Neural cell (in vitro differentiated cells): ENCODE measurements at regions not wholly inside any gene's neighbourhood (a gene's known extent, or its start where the extent isn't known, plus 50 kb on each side); places are given as distances from the start of the nearest gene placed in this dataset.
"Not testable (repeated sequence)": the region's sequence is repeated elsewhere in the genome, so short reads cannot be mapped to it uniquely, and the experiment has no call there.

Source experiments
- H2AFZ ChIP-seq: fragments of 200-600, 300-800 bp; sonication (generic), shearing (Covaris generic); 2 replicates; pipeline ENCODE4 v1.6.0; 2014; ENCODE audit warnings: low read depth, mild to moderate bottlenecking, antibody characterized with exemption, low read length, moderate library complexity
- H3F3A ChIP-seq: fragments of 200-600 bp; shearing (Covaris generic); 2 replicates; pipeline ENCODE4 v1.6.1; 2016; ENCODE audit warnings: mild to moderate bottlenecking, moderate library complexity, mixed read lengths, antibody characterized with exemption, low read length; ENCODE audit not compliant: insufficient read depth, poor library complexity, severe bottlenecking
- H3K27ac ChIP-seq: fragments of 200-600, 300-800 bp; sonication (generic), shearing (Covaris generic); 2 replicates; pipeline ENCODE4 v1.5.1; 2014; ENCODE audit warnings: mild to moderate bottlenecking, low read length, moderate library complexity
- H3K27me3 ChIP-seq: fragments of 300-800, 200-600 bp; sonication (generic), shearing (Covaris generic); 2 replicates; pipeline ENCODE4 v1.6.0; 2014; ENCODE audit warnings: mild to moderate bottlenecking, low read depth, low read length, moderate library complexity; ENCODE audit not compliant: insufficient read depth
- H3K36me3 ChIP-seq: fragments of 300-800, 200-600 bp; sonication (generic), shearing (Covaris generic); 2 replicates; pipeline ENCODE4 v1.5.1; 2014; ENCODE audit warnings: mild to moderate bottlenecking, antibody characterized with exemption, low read length, moderate library complexity; ENCODE audit not compliant: insufficient read depth
- H3K4me2 ChIP-seq: fragments of 300-800, 200-600 bp; sonication (generic), shearing (Covaris generic); 2 replicates; pipeline ENCODE4 v1.6.0; 2014; ENCODE audit warnings: mild to moderate bottlenecking, low read length
- H3K4me3 ChIP-seq: fragments of 300-800, 200-600 bp; sonication (generic), shearing (Covaris generic); 2 replicates; pipeline ENCODE4 v1.5.1; 2014; ENCODE audit warnings: mild to moderate bottlenecking, low read length, moderate library complexity
- H3K79me2 ChIP-seq: fragments of 200-600 bp; shearing (Covaris generic); replicated peaks from 2 replicates; pipeline ENCODE4 v1.6.0; 2014; ENCODE audit warnings: mild to moderate bottlenecking, low read length, moderate library complexity; ENCODE audit not compliant: insufficient read depth
- H3K9ac ChIP-seq: fragments of 300-800, 200-600 bp; sonication (generic), shearing (Covaris generic); 2 replicates; pipeline ENCODE4 v1.6.1; 2016; ENCODE audit warnings: mild to moderate bottlenecking, low read length, mixed read lengths
- H3K9me2 ChIP-seq: fragments of 200-600 bp; shearing (Covaris generic); 2 replicates; pipeline ENCODE4 v1.6.1; 2016; ENCODE audit warnings: mild to moderate bottlenecking, low read length, mixed read lengths; ENCODE audit not compliant: insufficient read depth
- H3K9me3 ChIP-seq: fragments of 200-600, 300-800 bp; sonication (generic), shearing (Covaris generic); 2 replicates; pipeline ENCODE4 v1.6.1; 2016; ENCODE audit warnings: mild to moderate bottlenecking, mixed run types, low read length, moderate library complexity, mixed read lengths
- H4K20me1 ChIP-seq: fragments of 200-600 bp; shearing (Covaris generic); 2 replicates; pipeline ENCODE4 v1.6.1; 2016; ENCODE audit warnings: mild to moderate bottlenecking, mixed run types; ENCODE audit not compliant: insufficient read depth
- CTCF ChIP-seq: fragments of 450-650 bp; IDR thresholded peaks from 2 replicates; pipeline ENCODE4 v1.5.1; 2014; ENCODE audit warnings: antibody characterized with exemption, mild to moderate bottlenecking, moderate library complexity; ENCODE audit not compliant: poor library complexity, severe bottlenecking
- EP300 ChIP-seq: fragments of 450-650 bp; conservative IDR thresholded peaks from 2 replicates; pipeline ENCODE4 v1.6.1; 2014; ENCODE audit warnings: antibody characterized with exemption, mild to moderate bottlenecking, moderate library complexity; ENCODE audit not compliant: poor library complexity, severe bottlenecking
- EZH2 ChIP-seq: fragments of 200-600, 300-800 bp; shearing (Covaris generic), sonication (generic); IDR thresholded peaks from 2 replicates; pipeline ENCODE4 v1.6.1; 2014; ENCODE audit warnings: antibody characterized with exemption, low read length, borderline replicate concordance, mild to moderate bottlenecking; ENCODE audit not compliant: insufficient read depth, poor library complexity, severe bottlenecking
- MXI1 ChIP-seq: fragments of 450-650 bp; conservative IDR thresholded peaks from 2 replicates; pipeline ENCODE4 v1.6.1; 2014; ENCODE audit warnings: antibody characterized with exemption, mild to moderate bottlenecking; ENCODE audit not compliant: poor library complexity, severe bottlenecking
- POLR2AphosphoS5 ChIP-seq: IDR thresholded peaks from 2 replicates; pipeline ENCODE4 v1.6.1; 2012
- RAD21 ChIP-seq: fragments of 450-650 bp; conservative IDR thresholded peaks from 2 replicates; pipeline ENCODE4 v1.6.1; 2014; ENCODE audit warnings: antibody characterized with exemption, mild to moderate bottlenecking, moderate library complexity
- REST ChIP-seq: IDR thresholded peaks from 2 replicates; pipeline ENCODE4 v1.6.1; 2012; ENCODE audit warnings: borderline replicate concordance
- SMC3 ChIP-seq: fragments of 450-650 bp; conservative IDR thresholded peaks from 2 replicates; pipeline ENCODE4 v1.6.1; 2014; ENCODE audit warnings: antibody characterized with exemption, mild to moderate bottlenecking, moderate library complexity; ENCODE audit not compliant: poor library complexity
- TAF1 ChIP-seq: IDR thresholded peaks from 2 replicates; pipeline ENCODE4 v1.6.1; 2012; ENCODE audit warnings: low read depth

DNA sequence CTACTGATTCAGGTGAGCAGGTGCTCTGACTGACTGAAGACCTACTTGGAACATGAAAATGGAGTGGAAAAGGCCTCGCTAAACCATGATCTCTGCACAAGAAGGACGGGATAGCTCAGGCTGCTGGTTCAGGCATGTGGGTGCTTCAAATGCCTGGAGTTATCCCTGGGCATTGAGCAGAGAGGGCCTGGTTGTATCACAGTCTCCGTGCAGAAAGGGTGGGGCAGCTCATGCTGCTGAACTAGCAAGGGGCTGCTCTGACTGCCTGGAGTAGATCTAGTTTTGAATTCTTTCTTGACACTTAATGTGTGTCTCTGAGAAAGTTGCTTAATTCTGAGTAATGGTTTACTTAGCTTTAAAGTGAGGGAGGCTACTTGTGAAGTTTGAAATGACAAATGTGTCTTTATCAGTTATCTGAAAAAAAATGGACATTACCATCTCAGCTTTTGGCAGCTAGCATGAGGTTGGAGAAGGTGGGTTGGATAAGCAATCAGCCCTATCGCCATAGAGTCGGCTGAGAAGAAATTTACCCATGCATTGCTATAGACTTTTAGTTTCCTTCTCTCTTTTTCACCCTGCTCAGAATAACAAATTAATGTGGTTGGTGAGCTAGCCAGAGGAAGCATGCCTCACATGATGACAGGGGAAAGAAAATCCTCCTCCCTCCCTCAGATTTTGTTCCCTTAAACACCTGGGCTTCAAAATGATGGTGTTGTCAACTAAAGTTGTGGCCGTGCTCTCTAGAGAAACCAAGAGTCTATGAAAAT, 832.4 kb downstream of the STIM2 start:
- H3K36me3 ChIP-seq = no peaks in the 10 kb centered on the region
- H3K27ac ChIP-seq = no peak overlapping the region

GRCh38 chr4:27696257-27696656, 835.6 kb downstream of the STIM2 start:
- H3K27me3 ChIP-seq, H2AFZ ChIP-seq, H3K9me2 ChIP-seq, H3K79me2 ChIP-seq, H3K9ac ChIP-seq, H3F3A ChIP-seq, H3K27ac ChIP-seq, H3K9me3 ChIP-seq, H3K4me2 ChIP-seq, H4K20me1 ChIP-seq, H3K36me3 ChIP-seq, H3K4me3 ChIP-seq: not testable (repeated sequence)

More for the DNA sequence above, 832.4 kb downstream of the STIM2 start:
- Histone ChIP-seq H3K27me3 (no peaks in the 10 kb centered on the region), H3K79me2 (no peaks in the 10 kb centered on the region), H3K9me2 (no peaks in the 10 kb centered on the region), H3K4me2 (no peak overlapping the region), H4K20me1 (no peaks in the 10 kb centered on the region), H2AFZ (no peak overlapping the region), H3K4me3 (no peak overlapping the region), H3K9ac (no peak overlapping the region), H3K9me3 (no peaks in the 10 kb centered on the region), H3F3A (no peaks in the 10 kb centered on the region)
- TF ChIP-seq CTCF (no peak), SMC3 (no peak), REST (no peak), EP300 (no peak), RAD21 (no peak), TAF1 (no peak), MXI1 (no peak), POLR2AphosphoS5 (no peak), EZH2 (no peak)
